Liver (tissue), 8 donors: ENCODE measurements at regions not wholly inside any gene's neighbourhood (a gene's known extent, or its start where the extent isn't known, plus 50 kb on each side); places are given as distances from the start of the nearest gene placed in this dataset.
A peak's percentile ranks its signal among the peaks of the same experiment; 100 is the strongest.

Source experiments
- DNase-seq: peaks from one replicate; pipeline ENCODE4 v3.0.0-alpha.2; 2017; ENCODE audit warnings: low spot score
- H3K27ac ChIP-seq, 2 donors: one replicate each; pipeline ENCODE4 v1.7.0; 2013; ENCODE audit warnings: inconsistent platforms in 2 of 2, low read length in 2 of 2, control low read depth in 1 of 2, low read depth in 1 of 2, mild to moderate bottlenecking in 1 of 2
- H3K27me3 ChIP-seq, 4 donors: one replicate each; pipeline versions ENCODE4 v1.6.1 to v1.7.0; 2013; ENCODE audit warnings: low read length in 3 of 4, inconsistent platforms in 1 of 4, mild to moderate bottlenecking in 1 of 4, moderate library complexity in 1 of 4; ENCODE audit not compliant: control insufficient read depth in 4 of 4, insufficient read depth in 4 of 4
- H3K36me3 ChIP-seq, 4 donors: one replicate each; pipeline versions ENCODE4 v1.6.1 to v1.7.0; 2013; ENCODE audit warnings: low read length in 3 of 4, mild to moderate bottlenecking in 3 of 4, low read depth in 1 of 4, moderate library complexity in 1 of 4; ENCODE audit not compliant: control insufficient read depth in 4 of 4, insufficient read depth in 3 of 4
- H3K4me1 ChIP-seq, 4 donors: one replicate each; pipeline versions ENCODE4 v1.6.1 to v1.7.0; 2013; ENCODE audit warnings: low read length in 3 of 4, mild to moderate bottlenecking in 3 of 4, moderate library complexity in 1 of 4; ENCODE audit not compliant: control insufficient read depth in 4 of 4, insufficient read depth in 4 of 4
- H3K4me3 ChIP-seq, 3 donors: one replicate each; pipeline versions ENCODE4 v1.6.1 to v1.7.0; 2013; ENCODE audit warnings: low read length in 3 of 3, control low read depth in 1 of 3, low read depth in 1 of 3, mild to moderate bottlenecking in 1 of 3
- H3K9ac ChIP-seq, 2 donors: one replicate each; pipeline ENCODE4 v1.7.0; 2013; ENCODE audit warnings: low read length in 2 of 2, mild to moderate bottlenecking in 2 of 2, moderate library complexity in 2 of 2, control low read depth in 1 of 2, low read depth in 1 of 2
- H3K9me3 ChIP-seq, 4 donors: one replicate each; pipeline versions ENCODE4 v1.6.1 to v1.7.0; 2013; ENCODE audit warnings: low read length in 3 of 4; ENCODE audit not compliant: control insufficient read depth in 4 of 4
- EGR1 ChIP-seq, 2 donors: IDR thresholded peaks; 2 replicates each; pipeline ENCODE4 v1.6.1; 2016 to 2018; ENCODE audit warnings: antibody characterized with exemption in 2 of 2, low read depth in 2 of 2
- FOXA1 ChIP-seq: IDR thresholded peaks from 2 replicates; pipeline ENCODE4 v1.6.1; 2016; ENCODE audit warnings: antibody characterized with exemption
- FOXA2 ChIP-seq: IDR thresholded peaks from 2 replicates; pipeline ENCODE4 v1.6.1; 2016; ENCODE audit warnings: antibody characterized with exemption
- GABPA ChIP-seq, 2 donors: IDR thresholded peaks in 1 of 2; conservative IDR thresholded peaks in 1 of 2; 2 replicates each; pipeline ENCODE4 v1.6.1; 2016; ENCODE audit warnings: antibody characterized with exemption in 2 of 2, mild to moderate bottlenecking in 1 of 2, moderate library complexity in 1 of 2
- HNF4A ChIP-seq, 2 donors: conservative IDR thresholded peaks; 2 replicates each; pipeline ENCODE4 v1.6.1; 2016; ENCODE audit warnings: antibody characterized with exemption in 2 of 2, mild to moderate bottlenecking in 2 of 2
- HNF4G ChIP-seq: IDR thresholded peaks from 2 replicates; pipeline ENCODE4 v1.6.1; 2016; ENCODE audit warnings: antibody characterized with exemption
- JUND ChIP-seq, 2 donors: IDR thresholded peaks; 2 replicates each; pipeline ENCODE4 v1.6.1; 2016; ENCODE audit warnings: antibody characterized with exemption in 2 of 2
- MAX ChIP-seq: IDR thresholded peaks from 2 replicates; pipeline ENCODE4 v1.6.1; 2016; ENCODE audit warnings: antibody characterized with exemption
- NR2F2 ChIP-seq: IDR thresholded peaks from 2 replicates; pipeline ENCODE4 v1.6.1; 2016; ENCODE audit warnings: antibody characterized with exemption
- RAD21 ChIP-seq, 2 donors: IDR thresholded peaks; 2 replicates each; pipeline ENCODE4 v1.6.1; 2016; ENCODE audit warnings: antibody characterized with exemption in 2 of 2, mild to moderate bottlenecking in 2 of 2
- REST ChIP-seq: IDR thresholded peaks from 2 replicates; pipeline ENCODE4 v1.6.1; 2016; ENCODE audit warnings: antibody characterized with exemption, mild to moderate bottlenecking
- RXRA ChIP-seq, 2 donors: IDR thresholded peaks; 2 replicates each; pipeline ENCODE4 v1.6.1; 2017 to 2018; ENCODE audit warnings: antibody characterized with exemption in 2 of 2, mild to moderate bottlenecking in 1 of 2
- SP1 ChIP-seq: IDR thresholded peaks from 2 replicates; pipeline ENCODE4 v1.6.1; 2018; ENCODE audit warnings: antibody characterized with exemption, mild to moderate bottlenecking
- TAF1 ChIP-seq: conservative IDR thresholded peaks from 2 replicates; pipeline ENCODE4 v1.6.1; 2016; ENCODE audit warnings: antibody characterized with exemption, mild to moderate bottlenecking
- YY1 ChIP-seq: IDR thresholded peaks from 2 replicates; pipeline ENCODE4 v1.6.1; 2016; ENCODE audit warnings: antibody characterized with exemption, mild to moderate bottlenecking
- ZBTB33 ChIP-seq: IDR thresholded peaks from 2 replicates; pipeline ENCODE4 v1.6.1; 2016; ENCODE audit warnings: antibody characterized with exemption
- WGBS: extraction: QIAGEN DNeasy Blood & Tissue Kit; methylation state at CpG from one replicate; pipeline ENCODE4 v1.1.7; 2013; 5-methylcytosine and 5-hydroxymethylcytosine counted together
- TF ChIP-seq, protein P1 (sequence below): IDR thresholded peaks from 2 replicates; pipeline ENCODE4 v1.6.1; 2016; ENCODE audit warnings: antibody characterized with exemption
- TF ChIP-seq, protein P2 (sequence below): fragments of 150-350 bp; IDR thresholded peaks from 2 replicates; pipeline ENCODE4 v1.5.1; 2017; ENCODE audit warnings: improper control_type of control experiment, low read depth, low read length; ENCODE audit not compliant: missing input control
- donor health status: healthy.
- donor health status: healthy.
- donor health status: healthy.
- donor health status: healthy.
- donor health status: healthy.

DNA sequence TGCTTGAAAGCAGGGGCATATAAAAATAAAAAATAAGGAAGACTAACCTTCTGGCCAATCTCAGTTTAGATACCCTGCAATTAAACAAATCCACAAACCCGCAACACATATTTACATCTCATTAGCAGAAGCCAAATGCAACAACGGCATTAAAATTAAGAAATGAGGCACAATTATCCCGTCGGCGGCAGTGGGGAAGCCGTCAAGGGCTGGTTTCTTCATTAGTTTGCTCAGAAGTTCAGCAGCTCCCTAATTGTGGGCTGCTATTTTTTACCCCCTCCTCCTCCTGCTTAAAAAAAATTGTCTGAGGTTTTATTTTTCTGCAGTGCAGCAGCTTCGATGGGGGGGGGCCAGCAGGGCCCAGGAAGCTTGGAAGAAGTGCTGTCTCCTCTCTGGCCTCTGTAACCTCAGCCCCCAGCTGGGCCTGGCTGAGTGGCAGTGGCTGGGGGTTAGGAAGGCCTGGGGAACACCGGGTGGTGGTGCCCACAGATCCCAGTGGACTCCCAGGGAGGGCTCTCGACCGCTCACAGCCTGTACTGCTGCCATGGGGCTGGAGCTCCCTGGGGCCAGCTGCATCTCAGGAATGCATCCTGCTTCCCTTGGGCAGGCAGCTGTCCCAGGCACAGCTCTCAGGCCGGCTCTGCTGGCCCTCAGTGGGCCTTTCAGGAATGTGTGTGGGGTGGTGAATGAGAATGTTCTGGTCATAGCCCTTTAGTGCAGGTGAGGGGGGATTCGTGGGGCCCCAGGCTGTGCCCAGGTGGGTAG lies 148.7 kb upstream of the B3GAT1 start:
- DNase-seq = peak; percentile 32
- no peak overlapping the region for H3K4me3 ChIP-seq
- no peaks in the 10 kb centered on the region for H3K9me3 ChIP-seq
- WGBS = 80% methylated on average over 12 of the region's 12 CpGs
- peaks cover 0 to 3% (median 0%) of the 10 kb centered on the region in 4 donors for H3K27me3 ChIP-seq
- no peak overlapping the region for H3K27ac ChIP-seq
- no peaks in the 10 kb centered on the region for H3K36me3 ChIP-seq
- no peaks in the 10 kb centered on the region for H3K4me1 ChIP-seq
- TF ChIP-seq FOXA2 = no peak
- TF ChIP-seq ZBTB33 = no peak
- TF ChIP-seq YY1 = no peak
- no peak for TF ChIP-seq TAF1
- TF ChIP-seq, protein P1, sequence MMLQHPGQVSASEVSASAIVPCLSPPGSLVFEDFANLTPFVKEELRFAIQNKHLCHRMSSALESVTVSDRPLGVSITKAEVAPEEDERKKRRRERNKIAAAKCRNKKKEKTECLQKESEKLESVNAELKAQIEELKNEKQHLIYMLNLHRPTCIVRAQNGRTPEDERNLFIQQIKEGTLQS = no peak
- TF ChIP-seq REST = no peak
- no peak for TF ChIP-seq JUND (IDR thresholded peaks at IDR 0.05)
- no peak for TF ChIP-seq SP1
- TF ChIP-seq HNF4G = no peak
- TF ChIP-seq NR2F2 = no peak
- TF ChIP-seq MAX = no peak
- no peak for TF ChIP-seq FOXA1
- no peak for TF ChIP-seq HNF4A (conservative IDR thresholded peaks at IDR 0.05)
- TF ChIP-seq RAD21 (IDR thresholded peaks at IDR 0.05) = no peak
- TF ChIP-seq, protein P2, sequence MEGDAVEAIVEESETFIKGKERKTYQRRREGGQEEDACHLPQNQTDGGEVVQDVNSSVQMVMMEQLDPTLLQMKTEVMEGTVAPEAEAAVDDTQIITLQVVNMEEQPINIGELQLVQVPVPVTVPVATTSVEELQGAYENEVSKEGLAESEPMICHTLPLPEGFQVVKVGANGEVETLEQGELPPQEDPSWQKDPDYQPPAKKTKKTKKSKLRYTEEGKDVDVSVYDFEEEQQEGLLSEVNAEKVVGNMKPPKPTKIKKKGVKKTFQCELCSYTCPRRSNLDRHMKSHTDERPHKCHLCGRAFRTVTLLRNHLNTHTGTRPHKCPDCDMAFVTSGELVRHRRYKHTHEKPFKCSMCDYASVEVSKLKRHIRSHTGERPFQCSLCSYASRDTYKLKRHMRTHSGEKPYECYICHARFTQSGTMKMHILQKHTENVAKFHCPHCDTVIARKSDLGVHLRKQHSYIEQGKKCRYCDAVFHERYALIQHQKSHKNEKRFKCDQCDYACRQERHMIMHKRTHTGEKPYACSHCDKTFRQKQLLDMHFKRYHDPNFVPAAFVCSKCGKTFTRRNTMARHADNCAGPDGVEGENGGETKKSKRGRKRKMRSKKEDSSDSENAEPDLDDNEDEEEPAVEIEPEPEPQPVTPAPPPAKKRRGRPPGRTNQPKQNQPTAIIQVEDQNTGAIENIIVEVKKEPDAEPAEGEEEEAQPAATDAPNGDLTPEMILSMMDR = no peak
- TF ChIP-seq GABPA (IDR thresholded peaks at IDR 0.05 in 1 of 2, conservative IDR thresholded peaks at IDR 0.05 in 1 of 2) = no peak
- no peak for TF ChIP-seq EGR1 (IDR thresholded peaks at IDR 0.05; ENCODE audit: low read depth in 2 of 2)
- TF ChIP-seq RXRA (IDR thresholded peaks at IDR 0.05) = no peak
- H3K9ac ChIP-seq = no peak overlapping the region
